GM12891 (cell line): ENCODE measurements at regions not wholly inside any gene's neighbourhood (a gene's known extent, or its start where the extent isn't known, plus 50 kb on each side); places are given as distances from the start of the nearest gene placed in this dataset.

Experiments used
- PAX5 ChIP-seq: IDR thresholded peaks from 2 replicates; pipeline ENCODE4 v1.6.1; 2011; ENCODE audit warnings: low read length, moderate library complexity, mild to moderate bottlenecking; ENCODE audit not compliant: insufficient read depth, severe bottlenecking
- POLR2A ChIP-seq: IDR thresholded peaks from 2 replicates; pipeline ENCODE4 v1.6.1; 2011; ENCODE audit warnings: low read depth, low read length, control low read depth
- POLR2AphosphoS5 ChIP-seq: IDR thresholded peaks from 2 replicates; pipeline ENCODE4 v1.6.1; 2011; ENCODE audit warnings: low read depth, low read length, control low read depth
- SPI1 ChIP-seq: IDR thresholded peaks from 2 replicates; pipeline ENCODE4 v1.6.1; 2011; ENCODE audit warnings: low read depth, low read length, control low read depth
- TAF1 ChIP-seq: IDR thresholded peaks from 2 replicates; pipeline ENCODE4 v1.6.1; 2011; ENCODE audit warnings: low read depth, low read length, control low read depth

DNA sequence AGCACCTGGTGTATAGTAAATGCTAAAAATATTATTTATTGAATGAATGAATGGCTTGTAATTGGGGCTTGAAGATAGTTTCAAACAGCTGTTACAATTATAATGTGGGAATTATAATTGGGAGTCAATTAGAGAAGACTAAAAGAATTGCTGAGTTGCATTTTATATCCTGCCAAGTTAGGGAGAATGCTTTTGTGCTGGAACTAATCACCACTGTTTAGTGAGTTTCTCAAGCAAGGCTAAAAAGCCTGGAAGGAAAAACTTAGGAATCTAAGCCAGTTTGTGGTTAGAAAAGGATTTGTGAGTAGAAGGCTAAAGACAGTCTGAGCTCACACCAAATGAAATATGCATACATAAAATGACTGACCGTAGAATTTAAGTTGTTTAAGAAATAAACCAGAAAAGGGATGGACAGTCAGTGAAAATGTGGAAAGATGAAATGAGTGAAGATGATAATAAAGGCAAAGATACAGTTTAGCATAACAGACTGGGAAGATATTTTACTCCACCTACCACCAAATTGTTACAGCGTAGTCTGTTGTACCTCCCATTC, 647.7 kb upstream of the FSHR start:
- TF ChIP-seq TAF1 (no peak), PAX5 (no peak), POLR2A (no peak), POLR2AphosphoS5 (no peak), SPI1 (no peak)
